Osteoblast (primary cell): ENCODE measurements at regions not wholly inside any gene's neighbourhood (a gene's known extent, or its start where the extent isn't known, plus 50 kb on each side); places are given as distances from the start of the nearest gene placed in this dataset.
"Not testable (repeated sequence)": the region's sequence is repeated elsewhere in the genome, so short reads cannot be mapped to it uniquely, and the experiment has no call there.

Experiments
- DNase-seq: peaks from one replicate; pipeline ENCODE4 v3.0.0; 2011; ENCODE audit warnings: low spot score, mixed read lengths; ENCODE audit not compliant: insufficient read length; ENCODE audit errors: missing footprints
- H2AFZ ChIP-seq: 2 replicates; pipeline ENCODE4 v1.6.0; 2011; ENCODE audit warnings: mild to moderate bottlenecking, low read length
- H3K27ac ChIP-seq: 2 replicates; pipeline ENCODE4 v1.5.1; 2011; ENCODE audit warnings: mild to moderate bottlenecking, low read depth, low read length, moderate library complexity
- H3K27me3 ChIP-seq: 2 replicates; pipeline ENCODE4 v1.6.0; 2012; ENCODE audit warnings: mild to moderate bottlenecking, control low read depth, inconsistent platforms, low read length, moderate library complexity; ENCODE audit not compliant: insufficient read depth
- H3K36me3 ChIP-seq: 2 replicates; pipeline ENCODE4 v1.5.1; 2011; ENCODE audit warnings: mild to moderate bottlenecking, low read length, control low read depth, moderate library complexity; ENCODE audit not compliant: insufficient read depth
- H3K4me1 ChIP-seq: 2 replicates; pipeline ENCODE4 v1.5.1; 2011; ENCODE audit warnings: mild to moderate bottlenecking, low read length, control low read depth, moderate library complexity; ENCODE audit not compliant: insufficient read depth
- H3K4me2 ChIP-seq: 2 replicates; pipeline ENCODE4 v1.6.0; 2011; ENCODE audit warnings: mild to moderate bottlenecking, low read length; ENCODE audit not compliant: insufficient read depth
- H3K4me3 ChIP-seq: fragments of 200-600 bp; sonication (generic); 3 replicates; pipeline ENCODE4 v1.5.1; 2012; ENCODE audit warnings: mild to moderate bottlenecking, low read length, inconsistent platforms; ENCODE audit not compliant: insufficient read depth
- H3K79me2 ChIP-seq: 2 replicates; pipeline ENCODE4 v1.6.0; 2012; ENCODE audit warnings: mild to moderate bottlenecking, low read length, control low read depth, inconsistent platforms; ENCODE audit not compliant: insufficient read depth
- H3K9me3 ChIP-seq: 2 replicates; pipeline ENCODE4 v1.5.1; 2011; ENCODE audit warnings: low read depth, low read length, control low read depth
- H4K20me1 ChIP-seq: 2 replicates; pipeline ENCODE4 v1.6.0; 2012; ENCODE audit warnings: mild to moderate bottlenecking, low read length, control low read depth; ENCODE audit not compliant: insufficient read depth
- TF ChIP-seq, protein P1 (sequence below): IDR thresholded peaks from 2 replicates; pipeline ENCODE4 v1.5.1; 2011; ENCODE audit warnings: mild to moderate bottlenecking, low read depth, low read length, moderate library complexity; ENCODE audit errors: extremely low read depth

DNA sequence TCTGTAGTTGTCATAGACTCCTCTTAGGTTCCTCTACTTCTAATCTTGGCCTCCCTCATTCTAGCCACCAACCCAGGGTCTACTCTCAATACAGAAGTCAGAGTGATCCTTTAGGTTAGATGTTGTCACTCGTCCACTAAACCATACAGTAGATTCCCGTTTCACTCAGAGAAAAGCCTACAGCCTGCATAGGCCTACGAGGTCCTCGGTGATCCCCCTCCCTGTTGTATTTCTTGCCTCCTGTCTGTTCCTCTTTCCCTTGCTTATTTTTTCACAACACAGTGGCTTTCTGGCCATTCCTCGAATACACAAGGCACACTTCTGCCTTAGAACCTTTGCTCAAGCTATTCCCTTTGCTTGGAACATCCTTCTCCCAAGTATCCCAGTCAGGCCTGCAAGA, 183.0 kb upstream of the PRSS1 start:
- no peaks in the 10 kb centered on the region for H3K9me3 ChIP-seq

DNA sequence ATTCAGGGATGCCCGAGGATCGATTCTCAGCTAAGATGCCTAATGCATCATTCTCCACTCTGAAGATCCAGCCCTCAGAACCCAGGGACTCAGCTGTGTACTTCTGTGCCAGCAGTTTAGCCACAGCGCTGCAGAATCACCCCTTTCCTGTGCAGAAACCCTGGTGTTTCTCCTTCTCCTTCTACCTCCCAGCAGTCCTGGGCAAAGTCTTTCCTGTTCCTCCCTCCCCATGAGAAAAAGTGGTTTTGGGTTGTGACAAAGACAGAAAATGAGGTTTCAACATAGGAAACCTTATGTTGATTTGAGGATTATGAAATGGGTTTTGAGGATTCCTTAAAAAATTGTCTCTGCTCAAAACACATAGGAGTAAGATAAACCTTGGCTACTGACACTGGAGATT, 185.1 kb upstream of the PRSS1 start:
- peak overlapping the region; percentile 58 for H3K27ac ChIP-seq

More for the DNA sequence above, 183.0 kb upstream of the PRSS1 start:
- no peak overlapping the region for H3K4me3 ChIP-seq
- H3K4me2 ChIP-seq, result no peak overlapping the region
- H2AFZ ChIP-seq, result no peak overlapping the region
- no peaks in the 10 kb centered on the region for H3K79me2 ChIP-seq
- DNase-seq, result no peak
- no peaks in the 10 kb centered on the region for H3K36me3 ChIP-seq
- no peaks in the 10 kb centered on the region for H4K20me1 ChIP-seq
- H3K27me3 ChIP-seq, result no peaks in the 10 kb centered on the region
- H3K27ac ChIP-seq, result no peak overlapping the region
- H3K4me1 ChIP-seq, result peaks cover 46% of the 10 kb centered on the region
- TF ChIP-seq, protein P1, sequence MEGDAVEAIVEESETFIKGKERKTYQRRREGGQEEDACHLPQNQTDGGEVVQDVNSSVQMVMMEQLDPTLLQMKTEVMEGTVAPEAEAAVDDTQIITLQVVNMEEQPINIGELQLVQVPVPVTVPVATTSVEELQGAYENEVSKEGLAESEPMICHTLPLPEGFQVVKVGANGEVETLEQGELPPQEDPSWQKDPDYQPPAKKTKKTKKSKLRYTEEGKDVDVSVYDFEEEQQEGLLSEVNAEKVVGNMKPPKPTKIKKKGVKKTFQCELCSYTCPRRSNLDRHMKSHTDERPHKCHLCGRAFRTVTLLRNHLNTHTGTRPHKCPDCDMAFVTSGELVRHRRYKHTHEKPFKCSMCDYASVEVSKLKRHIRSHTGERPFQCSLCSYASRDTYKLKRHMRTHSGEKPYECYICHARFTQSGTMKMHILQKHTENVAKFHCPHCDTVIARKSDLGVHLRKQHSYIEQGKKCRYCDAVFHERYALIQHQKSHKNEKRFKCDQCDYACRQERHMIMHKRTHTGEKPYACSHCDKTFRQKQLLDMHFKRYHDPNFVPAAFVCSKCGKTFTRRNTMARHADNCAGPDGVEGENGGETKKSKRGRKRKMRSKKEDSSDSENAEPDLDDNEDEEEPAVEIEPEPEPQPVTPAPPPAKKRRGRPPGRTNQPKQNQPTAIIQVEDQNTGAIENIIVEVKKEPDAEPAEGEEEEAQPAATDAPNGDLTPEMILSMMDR, result no peak

DNA sequence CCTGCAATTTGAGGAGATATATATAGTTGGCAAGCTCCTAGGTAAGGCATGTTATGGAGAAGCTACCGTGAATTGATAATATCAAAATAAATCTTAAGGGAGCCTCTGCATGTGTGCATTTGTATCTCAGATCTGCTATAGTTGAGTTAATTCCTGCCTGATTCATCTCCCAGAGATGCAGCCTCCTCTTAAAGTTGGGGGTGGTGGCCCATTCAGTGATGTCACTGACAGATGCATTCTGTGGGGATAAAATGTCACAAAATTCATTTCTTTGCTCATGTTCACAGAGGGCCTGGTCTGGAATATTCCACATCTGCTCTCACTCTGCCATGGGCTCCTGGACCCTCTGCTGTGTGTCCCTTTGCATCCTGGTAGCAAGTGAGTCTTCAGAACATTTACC, 185.8 kb upstream of the PRSS1 start:
- Histone ChIP-seq H3K4me1 (peaks cover 39% of the 10 kb centered on the region), H3K27ac (peak overlapping the region; percentile 58), H2AFZ (no peak overlapping the region), H3K79me2 (no peaks in the 10 kb centered on the region), H3K9me3 (no peaks in the 10 kb centered on the region), H3K4me2 (peak overlapping the region; percentile 68), H3K36me3 (no peaks in the 10 kb centered on the region), H3K4me3 (peak overlapping the region; percentile 38), H3K27me3 (no peaks in the 10 kb centered on the region), H4K20me1 (no peaks in the 10 kb centered on the region)
- TF ChIP-seq, protein P1, result no peak
- no peak for DNase-seq

More for the DNA sequence above, 185.1 kb upstream of the PRSS1 start:
- H3K9me3 ChIP-seq, H3K27me3 ChIP-seq, H4K20me1 ChIP-seq, H3K36me3 ChIP-seq, DNase-seq, H2AFZ ChIP-seq, H3K79me2 ChIP-seq, H3K4me3 ChIP-seq: not testable (repeated sequence)
- Histone ChIP-seq H3K4me1 (peaks cover 44% of the 10 kb centered on the region), H3K4me2 (peak overlapping the region; percentile 68)

DNA sequence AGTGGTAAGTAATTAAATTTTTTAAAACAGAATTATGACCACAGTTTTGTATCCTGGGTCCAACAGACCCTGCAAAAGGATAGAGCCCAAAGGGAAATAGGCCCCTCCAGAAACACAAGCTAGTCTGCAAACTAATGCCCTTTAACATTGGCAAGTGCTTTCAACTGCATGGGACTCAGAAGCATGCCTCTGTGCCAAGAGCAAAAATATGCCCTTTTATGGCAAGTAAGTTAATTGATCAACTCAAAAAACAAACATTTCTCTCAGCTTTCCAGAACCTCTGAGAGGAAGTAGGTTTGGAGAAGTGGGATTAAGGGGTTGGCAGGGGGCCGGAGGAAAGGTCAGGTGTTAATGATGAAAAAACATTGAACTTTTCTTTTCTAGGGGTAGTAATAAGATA, 186.6 kb upstream of the PRSS1 start:
- Histone ChIP-seq H3K4me1 (peaks cover 35% of the 10 kb centered on the region), H3K9me3 (no peaks in the 10 kb centered on the region), H3K79me2 (no peaks in the 10 kb centered on the region), H2AFZ (no peak overlapping the region), H3K27ac (peak overlapping the region; percentile 39), H3K4me3 (no peak overlapping the region), H3K4me2 (no peak overlapping the region), H4K20me1 (no peaks in the 10 kb centered on the region), H3K36me3 (no peaks in the 10 kb centered on the region), H3K27me3 (no peaks in the 10 kb centered on the region)
- no peak for DNase-seq
- TF ChIP-seq, protein P1, result no peak

DNA sequence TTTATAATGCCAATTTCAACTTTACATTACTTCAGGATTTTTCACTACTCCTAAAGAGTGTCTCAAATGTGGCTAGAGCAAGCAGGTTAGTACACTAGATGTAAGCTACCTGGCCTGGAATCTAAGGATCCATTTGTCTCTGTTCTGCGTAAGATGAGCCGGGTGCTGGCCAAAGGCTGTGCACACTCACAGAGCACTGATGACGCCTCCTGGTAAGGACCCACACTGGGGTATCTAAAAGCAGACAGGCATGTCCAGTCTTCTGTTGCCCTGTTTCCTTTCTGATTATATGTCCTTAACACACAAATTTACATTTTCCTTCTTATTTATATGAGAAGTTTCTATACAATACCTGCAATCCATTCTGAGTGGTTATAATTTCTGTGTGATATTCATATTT, 187.9 kb upstream of the PRSS1 start:
- H3K27ac ChIP-seq, H4K20me1 ChIP-seq, H3K9me3 ChIP-seq, H3K27me3 ChIP-seq, H3K79me2 ChIP-seq, H3K4me3 ChIP-seq, DNase-seq, H2AFZ ChIP-seq, H3K4me2 ChIP-seq, H3K36me3 ChIP-seq: not testable (repeated sequence)
- peaks cover 47% of the 10 kb centered on the region for H3K4me1 ChIP-seq

DNA sequence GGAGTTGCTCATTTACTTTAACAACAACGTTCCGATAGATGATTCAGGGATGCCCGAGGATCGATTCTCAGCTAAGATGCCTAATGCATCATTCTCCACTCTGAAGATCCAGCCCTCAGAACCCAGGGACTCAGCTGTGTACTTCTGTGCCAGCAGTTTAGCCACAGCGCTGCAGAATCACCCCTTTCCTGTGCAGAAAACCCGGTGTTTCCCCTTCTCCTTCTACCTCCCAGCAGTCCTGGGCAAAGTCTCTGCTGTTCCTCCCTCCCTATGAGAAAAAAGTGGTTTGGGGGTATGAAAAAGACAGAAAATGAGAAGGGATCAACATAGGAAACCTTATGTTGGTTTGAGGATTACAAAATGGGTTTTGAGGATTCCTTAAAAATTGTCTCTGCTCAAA, 188.5 kb upstream of the PRSS1 start:
- not testable (repeated sequence) for H3K36me3 ChIP-seq, DNase-seq, H3K79me2 ChIP-seq, H3K9me3 ChIP-seq, H3K4me3 ChIP-seq, H3K27me3 ChIP-seq, H3K4me2 ChIP-seq, H3K27ac ChIP-seq, H4K20me1 ChIP-seq
- Histone ChIP-seq H3K4me1 (peaks cover 52% of the 10 kb centered on the region), H2AFZ (peak overlapping the region; percentile 12)
